NT2/D1 (cell line): ENCODE measurements at regions not wholly inside any gene's neighbourhood (a gene's known extent, or its start where the extent isn't known, plus 50 kb on each side); places are given as distances from the start of the nearest gene placed in this dataset.

Experiments used
- DNase-seq: peaks from one replicate; pipeline ENCODE4 v3.0.0-alpha.2; 2011; ENCODE audit warnings: low read depth, low spot score
- H3K27me3 ChIP-seq: 2 replicates; pipeline ENCODE4 v1.6.0; 2011; ENCODE audit warnings: mild to moderate bottlenecking; ENCODE audit not compliant: insufficient read length, insufficient read depth
- H3K36me3 ChIP-seq: 2 replicates; pipeline ENCODE4 v1.6.1; 2011; ENCODE audit warnings: mild to moderate bottlenecking, low read length, mixed read lengths; ENCODE audit not compliant: insufficient read depth, insufficient read length
- H3K4me1 ChIP-seq: 2 replicates; pipeline ENCODE4 v1.5.1; 2011; ENCODE audit not compliant: insufficient read depth, insufficient read length
- H3K4me3 ChIP-seq: 2 replicates; pipeline ENCODE4 v1.5.1; 2011; ENCODE audit warnings: low read depth; ENCODE audit not compliant: insufficient read length
- H3K9ac ChIP-seq: 2 replicates; pipeline ENCODE4 v1.6.0; 2011; ENCODE audit warnings: low read depth; ENCODE audit not compliant: insufficient read length
- H3K9me3 ChIP-seq: 2 replicates; pipeline ENCODE4 v1.5.1; 2011; ENCODE audit warnings: mild to moderate bottlenecking, low read length; ENCODE audit not compliant: insufficient read depth
- SUZ12 ChIP-seq: IDR thresholded peaks from 2 replicates; pipeline ENCODE4 v1.6.1; 2011; ENCODE audit not compliant: insufficient read length, insufficient read depth; ENCODE audit errors: extremely low read depth
- YY1 ChIP-seq: IDR thresholded peaks from 2 replicates; pipeline ENCODE4 v1.6.1; 2011; ENCODE audit not compliant: insufficient read length, insufficient read depth
- ZNF274 ChIP-seq: IDR thresholded peaks from 2 replicates; pipeline ENCODE4 v1.6.1; 2011; ENCODE audit warnings: mild to moderate bottlenecking, low read depth, low read length

DNA sequence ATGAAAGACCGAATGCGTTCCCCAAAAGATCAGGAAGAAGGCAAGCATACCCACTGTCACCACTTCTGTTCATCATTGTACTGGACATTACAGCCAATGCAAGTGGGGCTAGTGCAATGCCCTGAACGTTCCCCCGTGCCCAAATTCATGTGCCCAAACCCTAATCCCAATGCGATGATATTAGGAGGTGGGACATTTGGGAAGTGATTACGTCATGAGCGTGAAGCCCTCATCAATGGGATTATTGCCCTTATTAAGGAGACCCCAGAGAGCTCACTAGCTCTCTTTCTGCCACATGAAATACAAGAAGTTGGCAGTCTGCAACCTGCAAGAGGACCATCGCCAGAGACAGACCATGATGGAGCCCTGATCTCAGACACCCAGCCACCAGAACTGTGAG is 511.4 kb upstream of the TPK1 start:
- TF ChIP-seq SUZ12 (no peak), YY1 (no peak), ZNF274 (no peak)
- Histone ChIP-seq H3K4me1 (no peaks in the 10 kb centered on the region), H3K9me3 (no peaks in the 10 kb centered on the region), H3K4me3 (no peak overlapping the region), H3K27me3 (no peaks in the 10 kb centered on the region), H3K9ac (no peak overlapping the region), H3K36me3 (no peaks in the 10 kb centered on the region)
- DNase-seq, result no peak

DNA sequence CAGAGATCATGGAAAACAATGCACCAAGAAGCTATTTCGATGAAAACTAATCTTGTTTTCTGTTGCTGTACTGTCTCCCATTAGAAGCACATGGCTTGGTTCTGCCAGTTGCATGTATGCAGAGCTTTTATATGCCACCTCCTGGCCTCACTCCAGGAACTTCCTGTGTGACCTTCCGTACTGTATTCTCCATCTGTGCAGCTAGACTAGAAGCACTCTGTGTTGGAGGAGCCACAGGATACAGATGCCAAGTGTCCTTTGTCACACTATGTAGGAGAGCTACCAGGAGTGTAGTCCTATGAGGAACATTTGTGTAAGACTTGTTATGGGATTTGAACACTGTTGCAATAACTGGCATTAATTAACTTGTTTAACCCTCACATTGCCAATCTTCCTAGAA is 503.5 kb upstream of the TPK1 start:
- H3K9me3 ChIP-seq, result no peaks in the 10 kb centered on the region
- no peaks in the 10 kb centered on the region for H3K36me3 ChIP-seq
- H3K4me3 ChIP-seq, result no peak overlapping the region
- H3K27me3 ChIP-seq, result no peaks in the 10 kb centered on the region
- TF ChIP-seq YY1 (no peak), ZNF274 (no peak), SUZ12 (no peak)
- DNase-seq, result no peak
- no peak overlapping the region for H3K9ac ChIP-seq
- H3K4me1 ChIP-seq, result no peaks in the 10 kb centered on the region

DNA sequence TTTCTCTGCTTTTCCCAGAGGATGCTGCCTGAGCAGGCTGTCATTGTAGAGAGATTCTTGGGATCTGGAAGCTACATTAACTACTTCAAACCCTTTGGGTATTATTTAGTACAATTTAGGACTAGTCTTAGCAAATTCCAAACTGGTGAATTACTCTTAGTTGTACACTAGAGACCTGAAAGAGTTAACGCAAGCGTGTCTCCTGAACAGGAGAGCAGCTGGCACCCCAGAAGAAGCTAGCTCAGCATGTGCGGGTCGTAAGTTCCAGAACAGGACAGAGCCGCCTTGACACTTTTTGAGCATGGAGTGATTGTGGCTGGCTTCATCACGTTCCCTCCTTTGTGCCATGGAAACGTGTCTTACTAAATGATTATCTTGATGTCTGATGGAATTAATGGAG is 495.7 kb upstream of the TPK1 start:
- DNase-seq, result no peak
- Histone ChIP-seq H3K4me3 (no peak overlapping the region), H3K9me3 (no peaks in the 10 kb centered on the region), H3K9ac (no peak overlapping the region), H3K36me3 (no peaks in the 10 kb centered on the region), H3K4me1 (no peaks in the 10 kb centered on the region), H3K27me3 (no peaks in the 10 kb centered on the region)
- TF ChIP-seq SUZ12 (no peak), YY1 (no peak)

DNA sequence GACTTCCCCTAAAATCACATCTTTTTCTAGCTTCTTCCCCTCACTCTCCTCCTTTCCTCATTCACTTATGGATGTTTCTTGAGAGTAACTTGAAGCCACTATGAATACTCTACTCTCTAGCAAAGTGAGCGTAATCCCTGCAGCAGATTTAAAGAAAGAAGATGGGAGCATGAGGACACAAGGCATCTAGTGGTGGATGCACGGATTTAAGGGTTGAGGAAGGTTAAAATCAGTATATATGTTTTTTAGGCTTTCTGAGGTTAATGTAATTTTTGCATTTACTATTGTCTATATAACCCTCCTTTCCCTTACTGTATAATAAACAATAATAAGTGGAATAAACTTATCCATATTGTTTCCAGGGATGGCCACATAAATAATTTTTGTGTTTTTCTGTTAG is 495.2 kb upstream of the TPK1 start:
- no peak for DNase-seq
- no peaks in the 10 kb centered on the region for H3K4me1 ChIP-seq
- no peaks in the 10 kb centered on the region for H3K9me3 ChIP-seq
- no peak overlapping the region for H3K4me3 ChIP-seq
- H3K27me3 ChIP-seq, result no peaks in the 10 kb centered on the region
- TF ChIP-seq ZNF274 (no peak), YY1 (no peak), SUZ12 (no peak)
- no peaks in the 10 kb centered on the region for H3K36me3 ChIP-seq
- no peak overlapping the region for H3K9ac ChIP-seq

DNA sequence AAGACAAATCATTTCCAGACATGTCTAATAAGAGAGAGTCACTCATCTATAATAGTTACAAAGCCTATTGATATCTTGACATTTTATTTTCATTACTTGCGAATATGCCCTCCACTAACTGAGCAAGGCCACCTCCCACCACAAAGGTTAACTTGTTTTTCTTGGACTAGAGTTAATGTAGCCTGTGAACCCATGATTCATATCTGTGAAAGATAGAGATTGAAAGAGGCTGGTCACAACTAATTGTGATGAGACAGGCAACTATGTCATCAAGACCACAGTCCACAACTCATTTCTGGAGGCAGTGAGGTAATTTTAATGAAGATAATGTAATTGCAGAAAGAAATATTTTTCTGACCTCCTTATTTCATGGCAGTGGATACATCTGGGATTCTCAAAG is 491.8 kb upstream of the TPK1 start:
- Histone ChIP-seq H3K9ac (no peak overlapping the region), H3K4me1 (no peaks in the 10 kb centered on the region), H3K36me3 (no peaks in the 10 kb centered on the region), H3K27me3 (no peaks in the 10 kb centered on the region), H3K4me3 (no peak overlapping the region), H3K9me3 (no peaks in the 10 kb centered on the region)
- DNase-seq, result no peak
- TF ChIP-seq SUZ12 (no peak), ZNF274 (no peak), YY1 (no peak)

DNA sequence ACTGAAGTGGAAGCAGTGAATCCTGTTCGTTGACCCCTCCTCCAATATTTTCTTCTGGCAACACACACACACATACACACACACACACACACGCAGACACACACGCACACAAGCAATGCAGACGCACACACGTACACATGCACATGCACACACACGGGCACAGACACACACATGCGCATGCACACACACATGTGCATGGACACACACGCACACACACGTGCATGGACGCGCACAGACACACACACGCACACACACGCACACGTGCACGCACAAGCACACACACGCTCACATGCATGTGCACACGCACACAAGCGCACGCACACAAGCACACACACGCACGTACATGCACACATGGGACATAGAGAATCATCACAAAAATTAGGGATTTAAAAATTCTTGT is 488.2 kb upstream of the TPK1 start:
- TF ChIP-seq ZNF274 (no peak), YY1 (no peak), SUZ12 (no peak)
- Histone ChIP-seq H3K9ac (no peak overlapping the region), H3K27me3 (no peaks in the 10 kb centered on the region), H3K9me3 (no peaks in the 10 kb centered on the region), H3K4me3 (no peak overlapping the region), H3K36me3 (no peaks in the 10 kb centered on the region), H3K4me1 (no peaks in the 10 kb centered on the region)
- DNase-seq, result no peak

DNA sequence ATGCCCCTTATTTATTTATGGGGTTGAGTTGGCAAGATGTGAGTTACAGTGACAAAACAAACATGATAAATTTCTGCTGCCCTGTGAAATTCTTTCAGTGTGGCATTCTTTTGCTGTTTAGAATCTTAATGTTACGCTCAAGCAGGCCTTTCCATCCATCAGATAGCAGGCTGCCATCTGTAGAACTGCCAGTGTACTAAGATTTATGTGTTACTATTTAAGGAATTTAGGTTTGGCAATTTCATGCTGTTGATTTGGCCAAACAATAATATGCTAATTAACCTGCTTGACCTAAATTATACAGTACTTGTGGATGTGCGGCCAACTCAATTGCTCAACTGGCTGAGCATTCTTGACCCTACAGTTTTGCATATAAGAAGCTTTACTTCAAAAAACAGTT is 477.7 kb upstream of the TPK1 start:
- no peaks in the 10 kb centered on the region for H3K9me3 ChIP-seq
- TF ChIP-seq SUZ12 (no peak), YY1 (no peak), ZNF274 (no peak)
- no peak for DNase-seq
- H3K27me3 ChIP-seq, result no peaks in the 10 kb centered on the region
- H3K9ac ChIP-seq, result no peak overlapping the region
- no peaks in the 10 kb centered on the region for H3K4me1 ChIP-seq
- H3K36me3 ChIP-seq, result no peaks in the 10 kb centered on the region
- H3K4me3 ChIP-seq, result no peak overlapping the region

DNA sequence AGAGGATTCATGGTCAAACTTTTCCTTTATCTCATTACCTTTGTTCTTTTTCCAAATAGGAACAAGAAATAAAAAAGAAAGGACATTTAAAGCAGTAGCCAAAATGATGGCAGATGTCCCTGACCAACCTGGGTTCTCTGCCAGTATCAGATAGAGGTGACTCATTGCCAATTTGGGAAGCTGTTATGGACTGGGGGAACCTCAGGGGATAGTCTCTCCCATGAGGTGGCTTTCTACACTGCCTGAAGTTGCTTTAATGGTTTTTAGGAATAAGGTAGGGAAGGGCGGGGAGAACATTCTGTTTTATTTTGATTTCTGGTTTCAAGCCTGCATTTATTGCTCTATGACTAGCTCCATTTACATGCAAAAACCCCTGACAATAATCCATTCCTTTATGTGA is 457.9 kb upstream of the TPK1 start:
- TF ChIP-seq ZNF274, result no peak
- no peak for TF ChIP-seq YY1
- no peak for TF ChIP-seq SUZ12
- Histone ChIP-seq H3K9me3 (no peaks in the 10 kb centered on the region), H3K4me1 (no peaks in the 10 kb centered on the region), H3K9ac (no peak overlapping the region), H3K36me3 (no peaks in the 10 kb centered on the region), H3K27me3 (no peaks in the 10 kb centered on the region), H3K4me3 (no peak overlapping the region)
- no peak for DNase-seq
